Loucy (cell line): ENCODE measurements at regions not wholly inside any gene's neighbourhood (a gene's known extent, or its start where the extent isn't known, plus 50 kb on each side); places are given as distances from the start of the nearest gene placed in this dataset.

Experiments used
- H2AFZ ChIP-seq: fragments of 200-600 bp; sonication (generic); 2 replicates; pipeline ENCODE4 v1.6.0; 2016; ENCODE audit warnings: antibody characterized with exemption, mild to moderate bottlenecking, low read length, moderate library complexity
- H3F3A ChIP-seq: fragments of 200-600 bp; 2 replicates; pipeline ENCODE4 v1.6.0; 2016; ENCODE audit warnings: antibody characterized with exemption, low read depth, mild to moderate bottlenecking
- H3K27me3 ChIP-seq: fragments of 200-600 bp; sonication (generic); 2 replicates; pipeline ENCODE4 v1.6.1; 2014; ENCODE audit warnings: low read length, mild to moderate bottlenecking; ENCODE audit not compliant: insufficient read depth, poor library complexity, severe bottlenecking
- H3K36me3 ChIP-seq: fragments of 200-600 bp; sonication (generic); 2 replicates; pipeline ENCODE4 v1.6.1; 2016; ENCODE audit warnings: low read length; ENCODE audit not compliant: insufficient read depth
- H3K4me1 ChIP-seq: fragments of 200-600 bp; sonication (generic); 2 replicates; pipeline ENCODE4 v1.5.1; 2014; ENCODE audit warnings: low read length, mild to moderate bottlenecking; ENCODE audit not compliant: insufficient read depth, poor library complexity, severe bottlenecking
- H3K4me2 ChIP-seq: fragments of 200-600 bp; sonication (generic); 2 replicates; pipeline ENCODE4 v1.6.0; 2014; ENCODE audit warnings: antibody characterized with exemption, low read length, low read depth, mild to moderate bottlenecking; ENCODE audit not compliant: poor library complexity, severe bottlenecking
- H3K4me3 ChIP-seq: fragments of 200-600 bp; sonication (generic); 2 replicates; pipeline ENCODE4 v1.5.1; 2014; ENCODE audit warnings: low read length, mild to moderate bottlenecking, mixed read lengths; ENCODE audit not compliant: poor library complexity, severe bottlenecking
- H3K79me2 ChIP-seq: fragments of 200-600 bp; sonication (generic); 2 replicates; pipeline ENCODE4 v1.6.1; 2014; ENCODE audit warnings: low read length; ENCODE audit not compliant: insufficient read depth
- H3K9ac ChIP-seq: fragments of 200-600 bp; sonication (generic); 2 replicates; pipeline ENCODE4 v1.6.0; 2014; ENCODE audit warnings: mild to moderate bottlenecking, low read depth, low read length, moderate library complexity; ENCODE audit not compliant: poor library complexity, severe bottlenecking
- H3K9me2 ChIP-seq: fragments of 200-600 bp; sonication (generic); replicated peaks from 2 replicates; pipeline ENCODE4 v1.6.1; 2016; ENCODE audit warnings: low read depth, low read length, mixed read lengths
- H3K9me3 ChIP-seq: fragments of 200-600 bp; sonication (generic); 2 replicates; pipeline ENCODE4 v1.6.1; 2014; ENCODE audit warnings: mild to moderate bottlenecking, antibody characterized with exemption, low read length, low read depth; ENCODE audit not compliant: insufficient read depth
- H4K20me1 ChIP-seq: fragments of 200-600 bp; sonication (generic); 2 replicates; pipeline ENCODE4 v1.6.0; 2014; ENCODE audit warnings: antibody characterized with exemption, low read length, mild to moderate bottlenecking; ENCODE audit not compliant: insufficient read depth, poor library complexity, severe bottlenecking
- CTCF ChIP-seq: fragments of 200-600 bp; sonication (generic); conservative IDR thresholded peaks from 2 replicates; pipeline ENCODE4 v1.5.1; 2014; ENCODE audit warnings: mild to moderate bottlenecking, antibody characterized with exemption, low read length
- EZH2phosphoT487 ChIP-seq: fragments of 200-600 bp; IDR thresholded peaks from 2 replicates; pipeline ENCODE4 v1.6.1; 2018; ENCODE audit warnings: antibody characterized with exemption, mild to moderate bottlenecking, moderate library complexity, borderline replicate concordance

- no peak overlapping the region for H3K4me3 ChIP-seq
- TF ChIP-seq EZH2phosphoT487 (no peak), CTCF (no peak)
- H3F3A ChIP-seq, result no peaks in the 10 kb centered on the region
- no peaks in the 10 kb centered on the region for H3K79me2 ChIP-seq
- H2AFZ ChIP-seq, result no peak overlapping the region
- H4K20me1 ChIP-seq, result no peaks in the 10 kb centered on the region
- no peaks in the 10 kb centered on the region for H3K9me2 ChIP-seq
- H3K27me3 ChIP-seq, result no peaks in the 10 kb centered on the region
- peaks cover 14% of the 10 kb centered on the region for H3K4me1 ChIP-seq
- no peak overlapping the region for H3K9ac ChIP-seq
- no peaks in the 10 kb centered on the region for H3K36me3 ChIP-seq
- no peak overlapping the region for H3K4me2 ChIP-seq
- no peaks in the 10 kb centered on the region for H3K9me3 ChIP-seq
Measured at GRCh38 chr18:2172881-2173280, 398.4 kb downstream of the METTL4 start.

GRCh38 chr18:2173486-2173885, 397.8 kb downstream of the METTL4 start:
- no peaks in the 10 kb centered on the region for H4K20me1 ChIP-seq
- TF ChIP-seq EZH2phosphoT487, result no peak
- TF ChIP-seq CTCF, result no peak
- H3K27me3 ChIP-seq, result no peaks in the 10 kb centered on the region
- H3K36me3 ChIP-seq, result no peaks in the 10 kb centered on the region
- H3K9me2 ChIP-seq, result no peaks in the 10 kb centered on the region
- no peaks in the 10 kb centered on the region for H3F3A ChIP-seq
- no peak overlapping the region for H3K4me2 ChIP-seq
- H3K9me3 ChIP-seq, result no peaks in the 10 kb centered on the region
- H2AFZ ChIP-seq, result no peak overlapping the region
- H3K9ac ChIP-seq, result no peak overlapping the region
- H3K79me2 ChIP-seq, result no peaks in the 10 kb centered on the region
- peaks cover 14% of the 10 kb centered on the region for H3K4me1 ChIP-seq
- H3K4me3 ChIP-seq, result no peak overlapping the region

- no peaks in the 10 kb centered on the region for H3K9me2 ChIP-seq
- no peaks in the 10 kb centered on the region for H4K20me1 ChIP-seq
- no peaks in the 10 kb centered on the region for H3K79me2 ChIP-seq
- TF ChIP-seq EZH2phosphoT487, result no peak
- no peak for TF ChIP-seq CTCF
- H3K4me3 ChIP-seq, result no peak overlapping the region
- no peak overlapping the region for H3K9ac ChIP-seq
- H3F3A ChIP-seq, result no peaks in the 10 kb centered on the region
- no peaks in the 10 kb centered on the region for H3K27me3 ChIP-seq
- peaks cover 10% of the 10 kb centered on the region for H3K4me1 ChIP-seq
- no peaks in the 10 kb centered on the region for H3K36me3 ChIP-seq
- H2AFZ ChIP-seq, result no peak overlapping the region
- no peak overlapping the region for H3K4me2 ChIP-seq
- peaks cover 7% of the 10 kb centered on the region; the same call in 1 of the 2 replicates for H3K9me3 ChIP-seq
Measured at GRCh38 chr18:2178036-2178435, 393.3 kb downstream of the METTL4 start.
